Mammary epithelial cell (primary cell): ENCODE measurements at regions not wholly inside any gene's neighbourhood (a gene's known extent, or its start where the extent isn't known, plus 50 kb on each side); places are given as distances from the start of the nearest gene placed in this dataset.

Experiments
- EZH2 ChIP-seq: IDR thresholded peaks from 2 replicates; pipeline ENCODE4 v1.6.1; 2012; ENCODE audit warnings: low read length, inconsistent platforms, borderline replicate concordance
- TF ChIP-seq, protein P1 (sequence below), 2 donors: IDR thresholded peaks in 1 of 2; conservative IDR thresholded peaks in 1 of 2; 2 replicates each; pipeline ENCODE4 v1.5.1; 2011 to 2012; ENCODE audit warnings: inconsistent platforms in 2 of 2, low read length in 2 of 2, mild to moderate bottlenecking in 2 of 2, control low read depth in 1 of 2, low read depth in 1 of 2; ENCODE audit not compliant: insufficient read depth in 1 of 2; ENCODE audit errors: extremely low read depth in 1 of 2

DNA sequence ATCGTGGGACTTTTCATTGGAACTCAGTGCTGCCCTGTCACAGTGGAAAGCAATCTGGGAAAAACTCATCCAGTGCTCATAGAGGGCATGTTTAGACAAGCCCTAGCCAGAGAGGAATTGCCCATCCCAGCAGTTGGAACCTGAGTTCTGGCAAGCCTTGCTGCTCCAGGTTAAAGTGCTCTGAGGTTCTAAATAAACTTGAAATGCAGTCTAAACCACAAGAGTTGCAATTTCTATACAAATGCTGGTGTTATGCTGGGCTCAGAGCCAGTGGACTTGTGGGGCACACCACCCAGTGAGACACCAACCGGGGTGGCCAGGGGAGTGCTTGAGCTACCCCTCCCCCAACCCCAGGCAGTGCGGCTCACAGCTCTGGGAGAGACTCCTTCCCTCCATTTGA, 142.8 kb upstream of the PPP1R2C start:
- TF ChIP-seq, protein P1, sequence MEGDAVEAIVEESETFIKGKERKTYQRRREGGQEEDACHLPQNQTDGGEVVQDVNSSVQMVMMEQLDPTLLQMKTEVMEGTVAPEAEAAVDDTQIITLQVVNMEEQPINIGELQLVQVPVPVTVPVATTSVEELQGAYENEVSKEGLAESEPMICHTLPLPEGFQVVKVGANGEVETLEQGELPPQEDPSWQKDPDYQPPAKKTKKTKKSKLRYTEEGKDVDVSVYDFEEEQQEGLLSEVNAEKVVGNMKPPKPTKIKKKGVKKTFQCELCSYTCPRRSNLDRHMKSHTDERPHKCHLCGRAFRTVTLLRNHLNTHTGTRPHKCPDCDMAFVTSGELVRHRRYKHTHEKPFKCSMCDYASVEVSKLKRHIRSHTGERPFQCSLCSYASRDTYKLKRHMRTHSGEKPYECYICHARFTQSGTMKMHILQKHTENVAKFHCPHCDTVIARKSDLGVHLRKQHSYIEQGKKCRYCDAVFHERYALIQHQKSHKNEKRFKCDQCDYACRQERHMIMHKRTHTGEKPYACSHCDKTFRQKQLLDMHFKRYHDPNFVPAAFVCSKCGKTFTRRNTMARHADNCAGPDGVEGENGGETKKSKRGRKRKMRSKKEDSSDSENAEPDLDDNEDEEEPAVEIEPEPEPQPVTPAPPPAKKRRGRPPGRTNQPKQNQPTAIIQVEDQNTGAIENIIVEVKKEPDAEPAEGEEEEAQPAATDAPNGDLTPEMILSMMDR (conservative IDR thresholded peaks at IDR 0.05 in 1 of 2, IDR thresholded peaks at IDR 0.05 in 1 of 2; ENCODE audit: extremely low read depth in 1 of 2, insufficient read depth in 1 of 2, low read depth in 1 of 2, low read length in 2 of 2), result no peak
- TF ChIP-seq EZH2, result no peak
